HFFc6 (cell line): ENCODE measurements at regions not wholly inside any gene's neighbourhood (a gene's known extent, or its start where the extent isn't known, plus 50 kb on each side); places are given as distances from the start of the nearest gene placed in this dataset.

Source experiments
- DNase-seq: peaks from one replicate; pipeline ENCODE4 v3.0.0-alpha.2; 2018
- H3K27ac Mint-ChIP-seq: 2 replicates; pipeline ENCODE4 v1.8.0; 2020; ENCODE audit warnings: mild to moderate bottlenecking, mixed read lengths
- H3K27me3 Mint-ChIP-seq: 2 replicates; pipeline ENCODE4 v1.8.0; 2021; ENCODE audit warnings: mild to moderate bottlenecking, moderate library complexity, mixed read lengths; ENCODE audit not compliant: insufficient read depth
- H3K36me3 Mint-ChIP-seq: 2 replicates; pipeline ENCODE4 v1.8.0; 2021; ENCODE audit warnings: low read depth, mixed read lengths
- H3K4me1 Mint-ChIP-seq: 2 replicates; pipeline ENCODE4 v1.8.0; 2020; ENCODE audit warnings: low read depth, mixed read lengths
- H3K4me3 Mint-ChIP-seq: 2 replicates; pipeline ENCODE4 v1.8.0; 2020; ENCODE audit warnings: mild to moderate bottlenecking, moderate library complexity, mixed read lengths
- H3K9me3 Mint-ChIP-seq: 2 replicates; pipeline ENCODE4 v1.8.0; 2020; ENCODE audit warnings: mild to moderate bottlenecking, mixed read lengths
- CTCF ChIP-seq: fragments of 200-600 bp; sonication (generic); IDR thresholded peaks from 2 replicates; pipeline ENCODE4 v1.5.0; 2021; ENCODE audit warnings: antibody characterized with exemption, mild to moderate bottlenecking

GRCh38 chr3:72081471-72082185, 296.7 kb upstream of the PROK2 start:
- H3K27ac Mint-ChIP-seq, result no peak overlapping the region
- TF ChIP-seq CTCF, result no peak
- H3K36me3 Mint-ChIP-seq, result no peaks in the 10 kb centered on the region
- no peak overlapping the region for H3K4me3 Mint-ChIP-seq
- H3K9me3 Mint-ChIP-seq, result peaks cover under 1% of the 10 kb centered on the region; the same call in 1 of the 2 replicates
- H3K4me1 Mint-ChIP-seq, result no peaks in the 10 kb centered on the region
- H3K27me3 Mint-ChIP-seq, result peaks cover 18% of the 10 kb centered on the region; the same call in 1 of the 2 replicates
- DNase-seq, result no peak

- no peak overlapping the region for H3K27ac Mint-ChIP-seq
- H3K4me1 Mint-ChIP-seq, result no peaks in the 10 kb centered on the region
Measured at GRCh38 chr3:72080800-72081199, 295.9 kb upstream of the PROK2 start.

GRCh38 chr3:72080095-72080494, 295.1 kb upstream of the PROK2 start:
- peaks cover 8% of the 10 kb centered on the region; the same call in 1 of the 2 replicates for H3K36me3 Mint-ChIP-seq
- no peak overlapping the region for H3K4me3 Mint-ChIP-seq

More at GRCh38 chr3:72080800-72081199, 295.9 kb upstream of the PROK2 start:
- no peak for DNase-seq
- no peak for TF ChIP-seq CTCF
- peaks cover 8% of the 10 kb centered on the region for H3K9me3 Mint-ChIP-seq
- H3K36me3 Mint-ChIP-seq, result 0 out of 2 replicates have a peak, but pooled peaks cover under 1% of the 10 kb centered on the region
- no peak overlapping the region for H3K4me3 Mint-ChIP-seq
- peaks cover 11% of the 10 kb centered on the region; the same call in 1 of the 2 replicates for H3K27me3 Mint-ChIP-seq

GRCh38 chr3:72079369-72079872, 294.5 kb upstream of the PROK2 start:
- Mint-ChIP-seq H3K4me3 (no peak overlapping the region), H3K27me3 (peaks cover 8% of the 10 kb centered on the region; the same call in 1 of the 2 replicates), H3K9me3 (peaks cover 19% of the 10 kb centered on the region), H3K36me3 (peaks cover 11% of the 10 kb centered on the region; the same call in 1 of the 2 replicates), H3K4me1 (no peaks in the 10 kb centered on the region), H3K27ac (no peak overlapping the region)
- no peak for DNase-seq
- no peak for TF ChIP-seq CTCF

More at GRCh38 chr3:72080095-72080494, 295.1 kb upstream of the PROK2 start:
- Mint-ChIP-seq H3K9me3 (peaks cover 16% of the 10 kb centered on the region), H3K27ac (no peak overlapping the region), H3K4me1 (no peaks in the 10 kb centered on the region), H3K27me3 (peaks cover 11% of the 10 kb centered on the region; the same call in 1 of the 2 replicates)
- DNase-seq, result no peak
- TF ChIP-seq CTCF, result no peak

- Mint-ChIP-seq H3K27me3 (peaks cover 8% of the 10 kb centered on the region; the same call in 1 of the 2 replicates), H3K9me3 (peaks cover 19% of the 10 kb centered on the region), H3K4me3 (no peak overlapping the region), H3K4me1 (no peaks in the 10 kb centered on the region), H3K27ac (no peak overlapping the region), H3K36me3 (peaks cover 11% of the 10 kb centered on the region; the same call in 1 of the 2 replicates)
- no peak for DNase-seq
- no peak for TF ChIP-seq CTCF
Measured at GRCh38 chr3:72078676-72079368, 293.9 kb upstream of the PROK2 start.
